ENCODE measurements at regions not wholly inside any gene's neighbourhood (a gene's known extent, or its start where the extent isn't known, plus 50 kb on each side); places are given as distances from the start of the nearest gene placed in this dataset.

DNA sequence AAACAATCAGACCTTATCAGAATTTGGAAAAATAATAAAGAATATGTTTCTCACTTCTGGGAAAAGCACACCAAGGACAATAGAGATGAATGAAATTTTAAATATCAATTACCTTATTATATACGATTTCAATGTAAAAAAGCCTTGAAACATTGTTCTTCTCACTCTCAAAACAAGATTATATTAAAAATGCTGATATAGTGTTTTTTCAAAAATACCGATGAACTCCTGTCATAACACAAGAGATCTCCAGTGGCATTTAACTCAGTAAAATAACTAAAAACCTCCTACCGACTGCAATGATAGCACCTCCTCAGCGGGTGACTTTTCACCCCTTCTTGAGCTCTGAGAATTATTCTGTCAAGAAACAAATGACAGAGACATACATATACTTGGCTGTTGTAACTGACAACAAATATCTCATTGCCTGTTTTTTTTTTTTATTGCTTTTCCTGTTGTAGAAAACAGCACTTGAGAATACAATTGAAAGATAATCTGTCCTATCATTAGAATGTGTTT, 1237.3 kb downstream of the C4orf33 start:
- TF ChIP-seq EZH2 (IDR thresholded peaks at IDR 0.05; ENCODE audit: insufficient read depth, poor library complexity, severe bottlenecking) (no peak), EZH2phosphoT487 (IDR thresholded peaks at IDR 0.05; ENCODE audit: insufficient read depth, low read depth) (no peak)

Data from GM23248 (cell line).